H1 (cell line): ENCODE measurements at regions not wholly inside any gene's neighbourhood (a gene's known extent, or its start where the extent isn't known, plus 50 kb on each side); places are given as distances from the start of the nearest gene placed in this dataset.

Experiments
- CTCF ChIA-PET: fragments of 300-600 bp; sonication (Branson Sonifier 250); formaldehyde crosslinking; loops from one replicate; lab custom pipeline; 2021; ENCODE audit not compliant: partially characterized antibody; lab: Charles Lee
- POLR2A ChIA-PET: fragments of 300-600 bp; sonication (Branson Sonifier 250); formaldehyde crosslinking; loops from one replicate; lab custom pipeline; 2021; ENCODE audit warnings: inconsistent platforms; ENCODE audit not compliant: partially characterized antibody; lab: Charles Lee
- DNase-seq, 2 experiments: peaks; one replicate each; pipeline versions ENCODE4 v3.0.0 to v3.0.0-alpha.2; 2010 to 2022; ENCODE audit warnings: low spot score in 2 of 2, low read depth in 1 of 2, mixed read lengths in 1 of 2
- FAIRE-seq: peaks from 2 replicates; lab custom pipeline; 2011; peaks lifted over from hg19 to GRCh38; lab: Jason Lieb, UNC
- H2AFZ ChIP-seq: 2 replicates; pipeline ENCODE4 v1.8.1; 2012; ENCODE audit warnings: low read length, inconsistent platforms
- H2AK5ac ChIP-seq: 2 replicates; pipeline ENCODE4 v1.6.1; 2013; ENCODE audit warnings: low read depth, low read length
- H2BK120ac ChIP-seq: replicated peaks from 2 replicates; pipeline ENCODE3; 2013; ENCODE audit warnings: low read depth, low read length, inconsistent platforms
- H2BK12ac ChIP-seq: 2 replicates; pipeline ENCODE4 v1.6.1; 2013; ENCODE audit warnings: low read depth, low read length
- H2BK15ac ChIP-seq: 2 replicates; pipeline ENCODE4 v1.6.1; 2013; ENCODE audit warnings: low read length
- H2BK20ac ChIP-seq: 2 replicates; pipeline ENCODE4 v1.6.1; 2013; ENCODE audit warnings: low read length
- H2BK5ac ChIP-seq: 2 replicates; pipeline ENCODE4 v1.6.1; 2013; ENCODE audit warnings: low read depth, low read length
- H3K14ac ChIP-seq: 2 replicates; pipeline ENCODE4 v1.6.1; 2013; ENCODE audit warnings: inconsistent platforms; ENCODE audit not compliant: insufficient read length
- H3K18ac ChIP-seq: 2 replicates; pipeline ENCODE4 v1.6.1; 2013; ENCODE audit warnings: low read length; ENCODE audit errors: extremely low read depth
- H3K23ac ChIP-seq: 2 replicates; pipeline ENCODE4 v1.6.1; 2013; ENCODE audit warnings: inconsistent platforms; ENCODE audit not compliant: insufficient read length
- H3K23me2 ChIP-seq: 2 replicates; pipeline ENCODE4 v1.6.1; 2013; ENCODE audit warnings: low read depth, low read length
- H3K27ac ChIP-seq: 2 replicates; pipeline ENCODE4 v1.6.1; 2011; ENCODE audit warnings: low read depth, low read length, inconsistent platforms
- H3K27me3 ChIP-seq, 4 experiments: replicated peaks in 1 of 4; 1 replicate in 1 of 4; 2 replicates in 3 of 4; pipeline versions ENCODE4 v1.6.1 to v1.8.1; 2011 to 2013; ENCODE audit warnings: low read length in 3 of 4, mild to moderate bottlenecking in 3 of 4, inconsistent platforms in 2 of 4, mixed read lengths in 2 of 4, moderate library complexity in 1 of 4; ENCODE audit not compliant: control insufficient read depth in 3 of 4, insufficient read depth in 3 of 4; ENCODE audit errors: extremely low read depth in 1 of 4
- H3K36me3 ChIP-seq, 4 experiments: 2 replicates each; pipeline versions ENCODE4 v1.6.1 to v1.8.1; 2011 to 2013; ENCODE audit warnings: mild to moderate bottlenecking in 4 of 4, low read length in 3 of 4, moderate library complexity in 2 of 4, control low read depth in 1 of 4, inconsistent platforms in 1 of 4; ENCODE audit not compliant: insufficient read depth in 4 of 4, control insufficient read depth in 2 of 4
- H3K4ac ChIP-seq: replicated peaks from 2 replicates; pipeline ENCODE3; 2013; ENCODE audit warnings: low read length, low read depth, mixed read lengths, inconsistent platforms; ENCODE audit not compliant: insufficient read length
- H3K4me1 ChIP-seq, 4 experiments: replicated peaks in 1 of 4; 1 replicate in 1 of 4; 2 replicates in 3 of 4; pipeline versions ENCODE4 v1.6.1 to v1.8.1; 2011 to 2013; ENCODE audit warnings: low read length in 3 of 4, inconsistent platforms in 2 of 4, mixed read lengths in 1 of 4; ENCODE audit not compliant: insufficient read depth in 4 of 4, control insufficient read depth in 3 of 4
- H3K4me2 ChIP-seq, 2 experiments: 2 replicates each; pipeline versions ENCODE4 v1.6.1 to v1.8.1; 2011 to 2013; ENCODE audit warnings: low read depth in 2 of 2, low read length in 2 of 2, control low read depth in 1 of 2, inconsistent platforms in 1 of 2, mild to moderate bottlenecking in 1 of 2; ENCODE audit not compliant: insufficient read depth in 1 of 2
- H3K4me3 ChIP-seq, 4 experiments: fragments of 200-600, 300-600 bp in 1 of 4; sonication (generic), shearing (Covaris generic), sonication (Bioruptor Twin) in 1 of 4; 2 replicates each; pipeline versions ENCODE4 v1.5.1 to v1.8.1; 2011 to 2016; ENCODE audit warnings: low read length in 4 of 4, low read depth in 3 of 4, control low read depth in 2 of 4, inconsistent platforms in 2 of 4, mild to moderate bottlenecking in 2 of 4, mixed read lengths in 1 of 4, moderate library complexity in 1 of 4; ENCODE audit not compliant: insufficient read depth in 2 of 4; ENCODE audit errors: extremely low read depth in 1 of 4
- H3K56ac ChIP-seq: replicated peaks from 2 replicates; pipeline ENCODE3; 2013; ENCODE audit warnings: low read depth, mild to moderate bottlenecking, mixed read lengths, low read length, inconsistent platforms; ENCODE audit not compliant: insufficient read length
- H3K79me1 ChIP-seq: 2 replicates; pipeline ENCODE4 v1.6.1; 2013; ENCODE audit warnings: low read depth, low read length, control low read depth
- H3K79me2 ChIP-seq, 2 experiments: 2 replicates each; pipeline versions ENCODE4 v1.6.1 to v1.8.1; 2012 to 2013; ENCODE audit warnings: low read length in 2 of 2, mild to moderate bottlenecking in 2 of 2, inconsistent platforms in 1 of 2; ENCODE audit not compliant: insufficient read depth in 2 of 2, control insufficient read depth in 1 of 2
- H3K9ac ChIP-seq, 4 experiments: replicated peaks in 1 of 4; 1 replicate in 1 of 4; 2 replicates in 3 of 4; pipeline versions ENCODE4 v1.6.1 to v1.8.1; 2011 to 2013; ENCODE audit warnings: low read depth in 3 of 4, low read length in 3 of 4, control low read depth in 2 of 4, mild to moderate bottlenecking in 2 of 4, moderate library complexity in 2 of 4, inconsistent platforms in 1 of 4; ENCODE audit errors: extremely low read depth in 1 of 4
- H3K9me3 ChIP-seq, 2 experiments: 2 replicates each; pipeline versions ENCODE4 v1.6.1 to v1.8.1; 2012 to 2013; ENCODE audit warnings: mild to moderate bottlenecking in 2 of 2, moderate library complexity in 2 of 2, control low read depth in 1 of 2, inconsistent platforms in 1 of 2, low read depth in 1 of 2, low read length in 1 of 2, mixed read lengths in 1 of 2; ENCODE audit not compliant: insufficient read depth in 2 of 2
- H4K20me1 ChIP-seq, 2 experiments: replicated peaks in 1 of 2; 2 replicates each; pipeline versions ENCODE3 to v1.8.1; 2011 to 2013; ENCODE audit warnings: inconsistent platforms in 2 of 2, low read length in 2 of 2, mild to moderate bottlenecking in 1 of 2; ENCODE audit not compliant: insufficient read depth in 2 of 2, control insufficient read depth in 1 of 2
- H4K5ac ChIP-seq: 2 replicates; pipeline ENCODE4 v1.6.1; 2013; ENCODE audit warnings: low read length, low read depth, mixed read lengths, inconsistent platforms; ENCODE audit not compliant: insufficient read length
- H4K8ac ChIP-seq: 2 replicates; pipeline ENCODE4 v1.8.0; 2013; ENCODE audit warnings: mild to moderate bottlenecking, moderate library complexity, low read length, inconsistent platforms; ENCODE audit not compliant: insufficient read depth; ENCODE audit errors: extremely low read depth
- H4K91ac ChIP-seq: replicated peaks from 2 replicates; pipeline ENCODE3; 2013; ENCODE audit warnings: low read length, mixed read lengths, inconsistent platforms; ENCODE audit not compliant: insufficient read length
- HDAC6 ChIP-seq: IDR thresholded peaks from one replicate; pipeline ENCODE4 v1.7.1; 2012; ENCODE audit warnings: low read depth, mild to moderate bottlenecking, inconsistent platforms, low read length, moderate library complexity
- PHF8 ChIP-seq: fragments of 200-600 bp; sonication (generic); conservative IDR thresholded peaks from 2 replicates; pipeline ENCODE4 v1.7.1; 2012; ENCODE audit warnings: low read depth, mild to moderate bottlenecking, inconsistent platforms, low read length, moderate library complexity
- TEAD4 ChIP-seq: IDR thresholded peaks from 2 replicates; pipeline ENCODE4 v1.6.1; 2012; ENCODE audit warnings: low read depth, low read length, inconsistent platforms, mixed read lengths
- WGBS, 2 experiments: shearing (Covaris generic) in 1 of 2; methylation state at CpG; one replicate each; pipeline versions ENCODE4 v1.1.6 to v1.1.7; 2013 to 2015; ENCODE audit warnings: low lambda C conversion rate in 2 of 2, mixed read lengths in 2 of 2, inconsistent platforms in 1 of 2, low coverage in 1 of 2, missing lambda C conversion rate in 1 of 2; ENCODE audit not compliant: insufficient replicate concordance in 2 of 2, insufficient coverage in 1 of 2, insufficient read length in 1 of 2; ENCODE audit errors: extremely low coverage in 1 of 2, missing lambda C conversion rate in 1 of 2; 5-methylcytosine and 5-hydroxymethylcytosine counted together

GRCh38 chr12:90888316-90888715 is 66.7 kb downstream of the CCER1 start:
- Histone ChIP-seq H2AK5ac (no peak overlapping the region), H3K14ac (no peak overlapping the region), H2BK5ac (no peak overlapping the region), H2BK15ac (no peak overlapping the region), H3K79me2 (no peaks in the 10 kb centered on the region), H3K23me2 (no peaks in the 10 kb centered on the region), H2BK12ac (no peak overlapping the region), H4K20me1 (no peaks in the 10 kb centered on the region), H4K5ac (no peak overlapping the region), H2AFZ (no peak overlapping the region), H3K4me1 (no peaks in the 10 kb centered on the region), H3K27ac (no peak overlapping the region), H4K91ac (no peak overlapping the region), H3K4ac (no peak overlapping the region), H3K23ac (no peak overlapping the region), H3K18ac (no peak overlapping the region), H2BK120ac (no peak overlapping the region), H3K9me3 (no peaks in the 10 kb centered on the region), H3K27me3 (no peaks in the 10 kb centered on the region), H3K36me3 (no peaks in the 10 kb centered on the region), H3K4me2 (no peak overlapping the region), H3K79me1 (no peaks in the 10 kb centered on the region), H4K8ac (no peak overlapping the region), H3K4me3 (no peak overlapping the region), H2BK20ac (no peak overlapping the region), H3K9ac (no peak overlapping the region), H3K56ac (no peak overlapping the region)
- POLR2A ChIA-PET, result no interaction called here
- DNase-seq (no peak), FAIRE-seq (no peak)
- CTCF ChIA-PET, result no interaction called here
- WGBS, 2 experiments, result 83% methylated on average over 1 of the region's 1 CpG; no CpG with 5 or more reads in 1 of the 2 experiments
- no peak for TF ChIP-seq PHF8
- no peak for TF ChIP-seq TEAD4
- TF ChIP-seq HDAC6, result no peak
